ENCODE measurements at regions not wholly inside any gene's neighbourhood (a gene's known extent, or its start where the extent isn't known, plus 50 kb on each side); places are given as distances from the start of the nearest gene placed in this dataset.

- TF ChIP-seq CTCF (IDR thresholded peaks at IDR 0.05) (no peak), POLR2A (IDR thresholded peaks at IDR 0.05) (no peak)
Observed at GRCh38 chr6:147001621-147002020, 202.6 kb upstream of the STXBP5 start.
